ENCODE measurements at regions not wholly inside any gene's neighbourhood (a gene's known extent, or its start where the extent isn't known, plus 50 kb on each side); places are given as distances from the start of the nearest gene placed in this dataset.

DNA sequence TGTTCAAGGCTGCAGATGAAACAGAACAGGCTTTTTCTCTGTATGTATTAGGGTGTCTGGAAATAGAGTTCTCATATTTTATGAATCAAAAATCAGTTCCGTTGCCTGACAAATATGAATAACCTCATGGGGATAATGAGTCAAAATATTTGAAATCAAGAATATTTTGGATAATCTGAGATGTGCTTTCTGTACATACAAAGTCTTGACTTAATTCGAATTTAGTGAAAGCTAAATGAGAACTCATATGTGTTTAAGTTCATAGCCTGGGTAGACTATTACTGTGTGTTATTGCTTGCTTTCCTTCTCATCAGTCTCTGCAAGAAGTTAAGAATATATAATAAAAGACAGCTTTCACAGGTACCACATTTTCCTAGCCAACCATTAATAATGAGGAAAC lies 689.0 kb downstream of the REEP3 start:
- no peak for TF ChIP-seq CTCF (IDR thresholded peaks at IDR 0.05)
- TF ChIP-seq EZH2 (IDR thresholded peaks at IDR 0.05; ENCODE audit: borderline replicate concordance, insufficient read depth, low read depth, low read length, poor library complexity, severe bottlenecking), result no peak

All from B cell (primary cell).